DMS79 treated with DMSO at 0.1 percent for 48 hours (cell line): ENCODE measurements at regions not wholly inside any gene's neighbourhood (a gene's known extent, or its start where the extent isn't known, plus 50 kb on each side); places are given as distances from the start of the nearest gene placed in this dataset.
"Not testable (repeated sequence)": the region's sequence is repeated elsewhere in the genome, so short reads cannot be mapped to it uniquely, and the experiment has no call there.

ENCODE experiments used
- DNase-seq: peaks from one replicate; lab custom pipeline; 2025; lab: John Stamatoyannopoulos, UW

- no peak for DNase-seq
Measured at GRCh38 chr9:85077944-85078343, 408.4 kb downstream of the NTRK2 start.

GRCh38 chr9:85077146-85077545 lies 407.6 kb downstream of the NTRK2 start:
- DNase-seq: not testable (repeated sequence)
